OCI-LY7 (cell line): ENCODE measurements at regions not wholly inside any gene's neighbourhood (a gene's known extent, or its start where the extent isn't known, plus 50 kb on each side); places are given as distances from the start of the nearest gene placed in this dataset.

Source experiments
- BruUV-seq: library from RNA; stranded (reverse); fragments of 400-500 nt; replicated peaks from 2 replicates; lab custom pipeline; 2021; lab: Mats Ljungman, UMichigan
- CTCF ChIA-PET: fragments of 300-600 bp; sonication (Branson Sonifier 250); formaldehyde crosslinking; loops from one replicate; lab custom pipeline; 2022; ENCODE audit warnings: antibody characterized with exemption; ENCODE audit not compliant: unreplicated experiment; lab: Charles Lee
- POLR2A ChIA-PET: fragments of 300-600 bp; sonication (Branson Sonifier 250); formaldehyde crosslinking; loops from one replicate; lab custom pipeline; 2022; ENCODE audit warnings: antibody characterized with exemption; lab: Charles Lee
- DNase-seq: peaks from one replicate; pipeline ENCODE4 v3.0.0-alpha.2; 2015; ENCODE audit warnings: low spot score
- H2AFZ ChIP-seq: fragments of 200-600 bp; sonication (generic), shearing (Covaris generic); 2 replicates; pipeline ENCODE4 v1.6.1; 2014; ENCODE audit warnings: mild to moderate bottlenecking, antibody characterized with exemption, low read length, moderate library complexity
- H3K27ac ChIP-seq: fragments of 200-600 bp; sonication (generic); 2 replicates; pipeline ENCODE4 v1.5.1; 2014; ENCODE audit warnings: mixed run types, low read depth, mild to moderate bottlenecking, moderate library complexity, low read length, inconsistent platforms; ENCODE audit not compliant: poor library complexity, severe bottlenecking
- H3K36me3 ChIP-seq: fragments of 200-600 bp; sonication (generic); 2 replicates; pipeline ENCODE4 v1.6.1; 2014; ENCODE audit warnings: mild to moderate bottlenecking, antibody characterized with exemption, low read length, moderate library complexity, mixed read lengths; ENCODE audit not compliant: insufficient read depth
- H3K4me1 ChIP-seq: fragments of 200-600 bp; sonication (generic); 2 replicates; pipeline ENCODE4 v1.5.1; 2014; ENCODE audit warnings: mild to moderate bottlenecking, low read length; ENCODE audit not compliant: insufficient read depth, poor library complexity, severe bottlenecking
- H3K4me2 ChIP-seq: fragments of 200-600 bp; sonication (generic); 2 replicates; pipeline ENCODE4 v1.6.1; 2014; ENCODE audit warnings: mild to moderate bottlenecking, low read length
- H3K4me3 ChIP-seq: fragments of 200-600 bp; sonication (generic); 2 replicates; pipeline ENCODE4 v1.5.1; 2014; ENCODE audit warnings: mild to moderate bottlenecking, low read depth, low read length; ENCODE audit not compliant: poor library complexity, severe bottlenecking
- H3K79me2 ChIP-seq: fragments of 200-600 bp; sonication (generic); 2 replicates; pipeline ENCODE4 v1.6.1; 2016; ENCODE audit warnings: low read depth, mild to moderate bottlenecking, low read length, moderate library complexity, mixed read lengths; ENCODE audit not compliant: insufficient read depth
- H3K9me2 ChIP-seq: fragments of 200-600 bp; sonication (generic); 2 replicates; pipeline ENCODE4 v1.6.1; 2016; ENCODE audit warnings: mild to moderate bottlenecking, low read length, mixed read lengths; ENCODE audit not compliant: insufficient read depth
- H3K9me3 ChIP-seq: fragments of 200-600 bp; sonication (generic); 2 replicates; pipeline ENCODE4 v1.6.1; 2014; ENCODE audit warnings: mild to moderate bottlenecking, mixed run types, low read length, mixed read lengths
- H4K20me1 ChIP-seq: fragments of 200-600 bp; sonication (generic); 2 replicates; pipeline ENCODE4 v1.6.1; 2014; ENCODE audit warnings: mild to moderate bottlenecking, antibody characterized with exemption, low read length, moderate library complexity, mixed read lengths; ENCODE audit not compliant: insufficient read depth
- CTCF ChIP-seq: fragments of 200-600 bp; sonication (generic); conservative IDR thresholded peaks from 2 replicates; pipeline ENCODE4 v1.5.1; 2014; ENCODE audit warnings: mild to moderate bottlenecking, antibody characterized with exemption, low read length, moderate library complexity, mixed read lengths
- EZH2phosphoT487 ChIP-seq: fragments of 200-600 bp; sonication (generic); IDR thresholded peaks from 2 replicates; pipeline ENCODE4 v1.6.1; 2018; ENCODE audit warnings: low read depth, borderline replicate concordance, mild to moderate bottlenecking, mixed run types, antibody characterized with exemption, low read length, moderate library complexity, mixed read lengths
- intact Hi-C: fragments of 100-400 bp; cut with micrococcal nuclease; formaldehyde crosslinking; loops from one replicate; pipeline ENCODE4 v1.10.0; 2022; ENCODE audit not compliant: unreplicated experiment

- BruUV-seq: no TSS peak
- H3K4me2 ChIP-seq: no peak overlapping the region
- no peak overlapping the region for H2AFZ ChIP-seq
- no peaks in the 10 kb centered on the region for H3K9me3 ChIP-seq
- no peak for DNase-seq
- H4K20me1 ChIP-seq: no peaks in the 10 kb centered on the region
- no peak overlapping the region for H3K27ac ChIP-seq
- ChIA-PET POLR2A (interaction anchor here (1.1 kb wide), 1 partner anchor 8 kb away, joined by 3 read pairs; no protein-coding TSS in a partner anchor), CTCF (no interaction called here)
- no peaks in the 10 kb centered on the region for H3K9me2 ChIP-seq
- TF ChIP-seq EZH2phosphoT487 (no peak), CTCF (no peak)
- H3K36me3 ChIP-seq: no peaks in the 10 kb centered on the region
- no peak overlapping the region for H3K4me3 ChIP-seq
- intact Hi-C loops: no loop called here
- no peaks in the 10 kb centered on the region for H3K79me2 ChIP-seq
- H3K4me1 ChIP-seq: no peaks in the 10 kb centered on the region
These were observed 635.3 kb downstream of the UTRN start for GRCh38 chr6:144920391-144920961.

GRCh38 chr6:144921206-144921975 lies 636.3 kb downstream of the UTRN start:
- Histone ChIP-seq H3K36me3 (no peaks in the 10 kb centered on the region), H3K4me2 (no peak overlapping the region), H3K9me3 (no peaks in the 10 kb centered on the region), H4K20me1 (no peaks in the 10 kb centered on the region), H3K4me1 (no peaks in the 10 kb centered on the region), H3K4me3 (no peak overlapping the region), H2AFZ (no peak overlapping the region), H3K79me2 (no peaks in the 10 kb centered on the region), H3K9me2 (no peaks in the 10 kb centered on the region), H3K27ac (no peak overlapping the region)
- TF ChIP-seq EZH2phosphoT487 (no peak), CTCF (no peak)
- ChIA-PET POLR2A (interaction anchor here (1.1 kb wide), 1 partner anchor 9 kb away, joined by 3 read pairs; no protein-coding TSS in a partner anchor), CTCF (no interaction called here)
- DNase-seq: no peak
- no TSS peak for BruUV-seq
- intact Hi-C loops: no loop called here
